ENCODE measurements at regions not wholly inside any gene's neighbourhood (a gene's known extent, or its start where the extent isn't known, plus 50 kb on each side); places are given as distances from the start of the nearest gene placed in this dataset.

GRCh38 chr14:51520087-51520486 lies 131.6 kb upstream of the FRMD6 start:
- no peak for DNase-seq

DNA sequence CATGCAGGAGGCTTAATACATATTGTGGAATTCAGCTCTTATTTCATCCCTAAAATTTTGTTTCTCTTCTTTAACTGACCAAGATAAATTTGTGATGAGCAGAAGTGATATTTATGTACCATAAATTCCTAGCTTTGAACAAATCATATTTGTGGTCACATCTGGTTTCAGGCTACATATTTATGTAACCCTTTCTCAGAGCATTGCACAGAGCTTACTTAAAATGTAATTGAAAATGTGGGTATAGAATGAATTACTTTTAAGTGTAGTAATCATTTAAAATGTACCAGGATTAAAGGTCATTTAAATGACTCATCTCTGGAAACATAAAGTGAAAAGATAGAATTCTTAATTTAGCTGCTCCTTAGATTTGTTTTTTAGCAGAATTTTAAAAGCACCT lies 129.9 kb upstream of the FRMD6 start:
- no peak for DNase-seq

- no peak for DNase-seq
Observed at GRCh38 chr14:51523243-51523642, 128.5 kb upstream of the FRMD6 start.

GRCh38 chr14:51525739-51526138 lies 126.0 kb upstream of the FRMD6 start:
- DNase-seq, result no peak

GRCh38 chr14:51527073-51527472 lies 124.6 kb upstream of the FRMD6 start:
- no peak for DNase-seq

GRCh38 chr14:51529736-51530135 lies 122.0 kb upstream of the FRMD6 start:
- no peak for DNase-seq

DNA sequence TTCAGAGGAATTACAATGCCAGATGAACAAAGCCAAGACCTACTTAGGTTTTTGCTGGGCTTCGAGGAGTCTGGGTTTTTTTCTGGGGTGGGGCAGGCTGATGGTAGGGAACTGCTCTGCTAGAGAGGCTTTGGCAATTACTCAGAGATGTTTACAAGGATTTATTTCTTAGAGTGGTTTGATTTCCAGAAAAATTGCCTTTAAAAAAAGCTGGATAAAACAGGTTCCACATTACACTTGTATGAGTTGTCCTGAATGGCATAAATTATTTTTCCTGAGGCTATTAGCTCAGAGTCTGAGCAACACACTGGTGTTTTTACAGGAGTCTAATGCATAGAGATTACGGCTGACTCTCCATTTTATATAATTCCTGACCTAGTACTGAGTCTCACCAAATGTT lies 118.5 kb upstream of the FRMD6 start:
- no peak for DNase-seq

DNA sequence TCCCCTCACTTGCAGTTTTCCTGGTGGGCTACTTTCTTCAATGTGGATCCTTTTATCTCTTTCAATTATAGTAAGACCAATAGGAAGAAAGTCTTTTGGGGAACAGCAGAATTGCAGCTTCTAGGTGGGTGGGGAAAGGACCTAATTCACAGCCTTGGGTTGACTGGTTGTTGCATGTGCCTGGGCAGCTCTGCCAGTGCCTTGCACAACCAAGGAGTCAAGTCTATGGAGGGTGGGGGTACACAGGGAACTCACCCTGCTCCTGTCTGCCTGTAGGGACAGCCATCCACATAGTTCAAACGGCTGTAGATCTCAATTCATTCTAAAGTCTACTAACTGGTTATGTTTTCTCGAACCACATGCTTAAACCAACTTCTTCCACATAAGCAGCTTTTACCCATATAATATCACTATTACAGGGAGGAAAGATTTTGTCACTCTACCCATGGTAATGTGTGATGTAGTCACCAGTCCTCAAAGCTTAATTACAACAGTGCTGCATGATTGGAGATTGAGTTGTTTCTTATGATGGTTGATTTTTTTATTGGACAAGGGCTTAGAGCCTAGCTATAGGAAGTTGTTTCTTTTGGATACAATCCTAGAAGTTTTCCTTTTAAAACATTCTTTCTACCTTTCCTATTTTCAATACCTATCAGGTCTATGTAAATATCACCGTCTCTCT lies 117.7 kb upstream of the FRMD6 start:
- DNase-seq, result no peak

DNA sequence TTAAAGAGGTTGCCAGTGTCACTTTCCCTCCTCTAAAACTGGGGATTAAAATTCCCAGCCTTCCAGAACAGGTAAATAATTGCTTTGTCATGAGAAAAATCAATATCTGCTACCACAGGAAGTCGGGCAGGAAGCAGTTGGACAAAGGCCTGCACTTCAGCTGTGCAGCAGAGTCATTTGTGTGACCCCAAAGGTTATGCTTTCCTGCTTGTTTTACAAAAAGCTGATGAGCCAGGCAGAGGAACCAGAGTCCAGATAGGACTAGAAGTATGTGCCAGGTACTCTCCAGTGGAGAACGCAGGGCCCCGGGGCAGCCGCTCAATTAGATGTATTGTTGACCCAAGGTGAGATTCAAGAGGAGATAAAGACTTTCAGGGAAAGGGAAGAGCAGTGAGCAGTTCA lies 117.1 kb upstream of the FRMD6 start:
- DNase-seq, result no peak

DNA sequence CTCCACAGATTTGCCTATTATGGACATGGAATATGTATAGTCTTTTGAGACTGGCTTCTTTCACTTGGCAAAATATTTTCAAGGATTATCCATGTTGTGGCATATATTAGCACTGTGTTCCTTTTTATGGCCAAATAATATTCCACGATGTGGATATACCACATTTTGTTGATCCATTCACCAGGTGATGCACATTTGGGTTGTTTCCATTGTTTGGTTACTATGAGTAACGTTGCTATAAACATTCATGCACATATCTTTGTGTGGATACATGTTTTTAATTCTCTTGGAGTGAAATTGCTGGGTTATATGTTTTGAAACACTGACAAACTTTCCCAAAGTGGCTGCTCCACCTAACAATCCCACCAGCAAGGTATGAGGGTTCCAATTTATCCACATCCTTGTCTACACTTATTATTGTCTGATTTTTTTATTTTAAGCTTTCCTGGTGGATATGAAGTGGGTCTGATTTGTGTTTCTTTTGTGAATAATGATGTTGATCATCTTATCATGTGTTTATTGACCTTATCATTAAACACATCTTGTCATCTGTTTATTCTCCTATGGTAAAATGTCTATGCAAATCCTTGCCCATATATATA lies 116.2 kb upstream of the FRMD6 start:
- no peak for DNase-seq

GRCh38 chr14:51538973-51539372 lies 112.7 kb upstream of the FRMD6 start:
- DNase-seq, result no peak

GRCh38 chr14:51539571-51540037 lies 112.1 kb upstream of the FRMD6 start:
- no peak for DNase-seq

DNA sequence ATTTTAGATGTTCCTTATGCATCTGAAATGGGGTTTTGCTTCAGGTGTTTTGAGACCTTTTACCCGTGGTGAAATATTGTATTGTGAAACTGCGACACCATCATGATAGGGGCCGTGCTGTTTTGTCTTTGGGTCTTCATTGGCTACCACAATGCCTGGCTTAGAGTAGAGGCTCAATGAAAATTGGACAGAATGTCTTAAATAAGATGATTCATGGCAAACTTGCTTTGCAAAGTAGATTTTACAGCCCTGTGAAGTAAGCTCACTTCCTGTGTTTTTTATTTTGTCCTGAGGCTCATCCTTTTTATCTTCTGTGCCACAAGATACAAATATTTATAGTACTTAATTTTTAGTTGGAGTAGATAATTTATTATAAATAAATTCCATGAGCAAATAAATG lies 111.3 kb upstream of the FRMD6 start:
- no peak for DNase-seq

- no peak for DNase-seq
Observed at GRCh38 chr14:51544471-51544870, 107.2 kb upstream of the FRMD6 start.

- DNase-seq, result no peak
Observed at GRCh38 chr14:51544901-51545300, 106.8 kb upstream of the FRMD6 start.

- DNase-seq, result no peak
Observed at GRCh38 chr14:51545396-51545795, 106.3 kb upstream of the FRMD6 start.

- no peak for DNase-seq
Observed at GRCh38 chr14:51546099-51546498, 105.6 kb upstream of the FRMD6 start.

DNA sequence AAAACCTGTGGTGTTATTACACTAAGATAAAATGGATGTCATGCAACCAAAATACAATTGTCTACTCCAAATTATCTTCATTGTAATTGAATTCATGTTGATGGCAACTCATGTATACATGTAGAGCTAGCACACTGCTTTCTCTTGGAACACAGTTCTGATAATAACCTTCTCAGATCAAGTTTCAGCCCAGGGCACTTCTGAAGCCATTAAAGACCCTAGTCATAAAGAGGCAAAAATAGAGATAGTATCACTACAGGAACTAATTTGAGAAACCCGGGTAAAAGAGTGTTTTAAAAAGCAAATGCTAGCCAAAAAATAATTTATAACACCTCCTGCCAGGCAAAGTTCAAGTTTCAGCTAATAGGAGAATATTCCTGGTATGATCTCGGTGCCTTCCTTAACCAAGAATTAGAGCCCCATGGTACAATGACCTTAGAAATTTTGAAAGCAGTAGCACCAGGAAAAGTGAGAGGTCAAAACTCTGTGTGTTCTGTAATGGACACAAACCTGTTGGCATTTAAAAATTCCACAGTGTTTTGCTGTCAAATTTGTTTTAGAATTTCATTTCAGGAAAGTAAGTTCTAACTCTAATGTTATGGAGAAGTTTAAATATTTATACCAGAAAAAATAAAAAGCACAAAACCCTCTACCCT lies 105.0 kb upstream of the FRMD6 start:
- no peak for DNase-seq

GRCh38 chr14:51547260-51547659 lies 104.5 kb upstream of the FRMD6 start:
- DNase-seq, result no peak

GRCh38 chr14:51547701-51548100 lies 104.0 kb upstream of the FRMD6 start:
- DNase-seq, result no peak

- no peak for DNase-seq
Observed at GRCh38 chr14:51548187-51548586, 103.5 kb upstream of the FRMD6 start.

DNA sequence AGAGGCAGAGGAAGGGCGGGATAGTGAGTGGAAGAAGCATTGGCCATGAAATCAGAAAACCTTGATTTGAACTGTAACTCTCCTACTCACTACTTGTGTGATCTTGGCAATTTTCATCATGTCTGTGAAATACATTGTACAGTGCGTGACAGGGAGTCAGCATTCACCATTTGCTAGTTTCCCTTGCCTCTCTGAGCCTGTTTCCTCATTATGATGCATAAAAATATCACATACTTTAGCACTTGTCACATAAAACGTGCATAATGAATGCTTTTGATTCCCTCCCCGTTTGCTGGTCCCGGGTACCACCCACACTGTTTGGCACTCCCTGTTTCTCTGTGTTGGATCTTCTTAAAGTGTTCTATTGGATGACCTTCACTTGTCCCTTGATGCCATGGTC lies 101.1 kb upstream of the FRMD6 start:
- no peak for DNase-seq

DNA sequence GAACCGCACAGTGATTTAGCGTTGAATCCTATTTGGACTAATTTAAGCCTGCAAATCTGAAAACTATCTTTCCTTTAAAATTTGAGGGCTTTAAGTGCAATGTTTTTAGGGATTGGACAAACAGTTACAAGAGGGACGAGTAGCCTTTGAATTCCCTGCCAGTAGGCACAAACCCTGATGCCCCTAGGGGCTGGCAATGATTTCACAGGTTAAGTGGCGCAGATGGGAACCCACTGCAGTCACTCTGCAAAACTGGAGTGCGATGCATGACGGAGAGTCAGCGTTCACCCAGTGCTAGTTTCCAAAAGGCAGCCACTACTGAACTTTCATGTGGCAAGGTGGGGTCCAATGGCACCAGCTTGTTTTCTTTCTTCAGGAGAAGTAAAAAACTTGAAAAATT lies 99.4 kb upstream of the FRMD6 start:
- no peak for DNase-seq

DNA sequence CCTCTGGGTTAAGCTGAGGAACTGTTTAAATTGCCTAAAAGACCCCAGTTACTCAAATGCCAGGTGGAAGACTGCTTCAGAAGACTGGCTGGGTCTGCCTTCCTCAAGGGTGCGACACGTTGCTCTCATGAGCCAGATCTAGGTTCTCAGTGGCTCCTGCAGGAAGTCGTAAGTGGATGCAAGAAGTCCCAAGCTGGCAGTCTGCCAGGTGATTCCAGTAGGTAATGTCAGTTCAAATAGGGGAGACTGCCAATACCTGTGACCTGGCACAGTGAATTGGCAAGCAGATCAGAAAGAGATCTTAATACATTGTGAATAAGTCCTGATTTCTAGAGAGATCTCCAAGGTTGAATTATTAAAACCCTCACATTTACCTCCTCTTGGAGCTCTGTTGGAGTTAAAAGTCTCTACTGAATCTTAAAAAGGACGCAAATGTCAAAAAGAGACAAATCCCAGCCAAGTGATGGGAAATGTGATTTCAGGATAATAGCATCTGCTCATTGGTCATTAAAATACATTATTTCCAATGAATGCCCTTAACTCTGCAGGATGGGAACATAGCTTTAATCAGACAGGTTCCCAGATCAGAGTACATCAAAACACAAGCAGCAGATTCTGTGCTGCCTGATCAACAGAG lies 98.8 kb upstream of the FRMD6 start:
- DNase-seq, result no peak

All from effector CD8-positive, alpha-beta T cell (primary cell).